ENCODE measurements at regions not wholly inside any gene's neighbourhood (a gene's known extent, or its start where the extent isn't known, plus 50 kb on each side); places are given as distances from the start of the nearest gene placed in this dataset.

GRCh38 chr4:32672359-32672758, 1952.2 kb downstream of the PCDH7 start:
- no peak overlapping the region for H3K4me3 ChIP-seq (ENCODE audit: low read length)
- TF ChIP-seq CTCF (conservative IDR thresholded peaks at IDR 0.05; ENCODE audit: low read length), result no peak
- no peak for DNase-seq (ENCODE audit: low read depth)

- no peak for TF ChIP-seq CTCF (conservative IDR thresholded peaks at IDR 0.05; ENCODE audit: low read length)
- DNase-seq (ENCODE audit: low read depth), result no peak
- no peak overlapping the region for H3K4me3 ChIP-seq (ENCODE audit: low read length)
Observed at GRCh38 chr4:32680946-32681345, 1960.8 kb downstream of the PCDH7 start.

GRCh38 chr4:32684160-32684559, 1964.0 kb downstream of the PCDH7 start:
- H3K4me3 ChIP-seq (ENCODE audit: low read length), result no peak overlapping the region
- no peak for TF ChIP-seq CTCF (conservative IDR thresholded peaks at IDR 0.05; ENCODE audit: low read length)
- DNase-seq (ENCODE audit: low read depth), result no peak

DNA sequence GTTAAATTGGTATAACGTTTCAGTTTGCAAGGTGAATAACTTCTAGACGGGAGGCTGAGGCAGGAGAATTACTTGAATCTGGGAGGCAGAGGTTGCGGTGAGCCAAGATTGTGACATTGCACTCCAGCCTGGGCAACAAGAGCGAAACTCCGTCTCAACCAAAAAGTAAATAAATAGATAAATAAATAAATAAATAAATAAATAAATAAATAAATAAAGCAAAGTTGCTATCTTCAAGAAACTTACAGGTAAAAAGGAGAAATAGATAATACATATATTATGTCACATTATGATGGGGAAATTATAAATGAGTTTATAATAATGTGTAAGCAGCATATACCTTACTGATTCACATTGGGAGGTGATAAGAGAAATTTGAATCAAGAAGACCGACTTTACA, 1966.0 kb downstream of the PCDH7 start:
- no peak overlapping the region for H3K4me3 ChIP-seq (ENCODE audit: low read length)
- no peak for DNase-seq (ENCODE audit: low read depth)
- no peak for TF ChIP-seq CTCF (conservative IDR thresholded peaks at IDR 0.05; ENCODE audit: low read length)

GRCh38 chr4:32689518-32689917, 1969.3 kb downstream of the PCDH7 start:
- TF ChIP-seq CTCF (conservative IDR thresholded peaks at IDR 0.05; ENCODE audit: low read length), result no peak
- no peak for DNase-seq (ENCODE audit: low read depth)
- H3K4me3 ChIP-seq (ENCODE audit: low read length), result no peak overlapping the region

DNA sequence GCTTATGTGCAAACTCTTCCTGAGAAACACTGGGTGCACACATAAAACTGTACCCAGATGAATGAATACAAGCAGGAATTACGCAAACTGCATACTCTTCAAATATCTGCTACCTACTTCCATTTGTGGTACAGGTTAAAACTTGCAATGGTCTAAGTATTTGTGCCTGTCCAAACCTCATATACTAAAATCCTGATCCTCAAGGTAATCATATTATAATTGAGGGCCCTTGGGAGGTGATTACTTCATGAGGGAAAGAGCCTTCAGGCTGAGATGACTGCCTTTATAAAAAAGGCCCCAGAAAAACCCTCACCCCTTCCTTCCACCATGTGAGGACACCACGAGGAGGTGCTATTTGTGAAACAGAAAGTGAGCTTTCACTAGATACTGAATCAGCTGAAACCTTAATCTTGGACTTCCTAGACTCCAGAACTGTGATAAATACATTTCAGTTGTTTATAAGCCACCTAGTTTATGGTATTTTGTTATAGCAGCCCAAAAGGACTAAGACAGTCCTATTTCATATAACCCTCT, 1977.2 kb downstream of the PCDH7 start:
- H3K4me3 ChIP-seq (ENCODE audit: low read length), result no peak overlapping the region
- TF ChIP-seq CTCF (conservative IDR thresholded peaks at IDR 0.05; ENCODE audit: low read length), result no peak
- no peak for DNase-seq (ENCODE audit: low read depth)

GRCh38 chr4:32700838-32701237, 1980.7 kb downstream of the PCDH7 start:
- DNase-seq (ENCODE audit: low read depth), result no peak
- TF ChIP-seq CTCF (conservative IDR thresholded peaks at IDR 0.05; ENCODE audit: low read length), result no peak
- no peak overlapping the region for H3K4me3 ChIP-seq (ENCODE audit: low read length)
